IMR-90 (cell line): ENCODE measurements at regions not wholly inside any gene's neighbourhood (a gene's known extent, or its start where the extent isn't known, plus 50 kb on each side); places are given as distances from the start of the nearest gene placed in this dataset.

Source experiments
- ATAC-seq: fragments of 200-7000 bp; cut with Tn5 transposase; 2 replicates; pipeline ENCODE4 v1.9.1; 2020; ENCODE audit warnings: low read depth, mild to moderate bottlenecking, moderate library complexity
- BruUV-seq: library from RNA; stranded (reverse); fragments of 400-500 nt; replicated peaks from 2 replicates; lab custom pipeline; 2021; lab: Mats Ljungman, UMichigan
- CTCF ChIA-PET: fragments of 300-600 bp; formaldehyde crosslinking; extraction: SDS; loops from one replicate; lab custom pipeline; 2021; ENCODE audit warnings: antibody characterized with exemption; lab: Yijun Ruan, JAX
- POLR2A ChIA-PET: fragments of 300-600 bp; sonication (Branson Sonifier 250); formaldehyde crosslinking; loops from one replicate; lab custom pipeline; 2022; ENCODE audit warnings: antibody characterized with exemption; ENCODE audit not compliant: unreplicated experiment; lab: Charles Lee
- DNase-seq: peaks from one replicate; pipeline ENCODE4 v3.0.0; 2013
- H2AFZ ChIP-seq: replicated peaks from 2 replicates; pipeline ENCODE3; 2013; ENCODE audit warnings: low read length, mild to moderate bottlenecking; ENCODE audit not compliant: poor library complexity
- H2AK5ac ChIP-seq: 2 replicates; pipeline ENCODE4 v1.6.1; 2013; ENCODE audit warnings: low read depth, low read length, inconsistent platforms
- H2AK9ac ChIP-seq: replicated peaks from 2 replicates; pipeline ENCODE3; 2013; ENCODE audit warnings: mild to moderate bottlenecking, low read depth, low read length, moderate library complexity; ENCODE audit not compliant: poor library complexity
- H2BK120ac ChIP-seq: 2 replicates; pipeline ENCODE4 v1.6.1; 2013; ENCODE audit warnings: low read depth, low read length, inconsistent platforms
- H2BK15ac ChIP-seq: 3 replicates; pipeline ENCODE4 v1.6.1; 2013; ENCODE audit warnings: low read depth, low read length, inconsistent platforms
- H2BK20ac ChIP-seq: 2 replicates; pipeline ENCODE4 v1.6.1; 2013; ENCODE audit warnings: low read depth, mild to moderate bottlenecking, inconsistent platforms, low read length, moderate library complexity
- H2BK5ac ChIP-seq: 2 replicates; pipeline ENCODE4 v1.6.1; 2013; ENCODE audit warnings: mild to moderate bottlenecking, low read depth, low read length, inconsistent platforms; ENCODE audit not compliant: poor library complexity, severe bottlenecking
- H3K14ac ChIP-seq: replicated peaks from 2 replicates; pipeline ENCODE4 v1.6.1; 2013; ENCODE audit warnings: low read depth, low read length, inconsistent platforms
- H3K18ac ChIP-seq: 2 replicates; pipeline ENCODE4 v1.6.1; 2013; ENCODE audit warnings: low read depth, low read length, control low read depth
- H3K23ac ChIP-seq: 2 replicates; pipeline ENCODE4 v1.6.1; 2013; ENCODE audit warnings: low read depth, low read length, inconsistent platforms
- H3K27ac ChIP-seq: 2 replicates; pipeline ENCODE4 v1.5.1; 2013; ENCODE audit warnings: mild to moderate bottlenecking, control low read depth, low read length; ENCODE audit not compliant: insufficient read depth
- H3K27me3 ChIP-seq: 2 replicates; pipeline ENCODE4 v1.6.1; 2013; ENCODE audit warnings: low read length; ENCODE audit not compliant: control insufficient read depth, insufficient read depth
- H3K36me3 ChIP-seq: 2 replicates; pipeline ENCODE4 v1.6.1; 2013; ENCODE audit warnings: low read length, mixed read lengths; ENCODE audit not compliant: control insufficient read depth, insufficient read depth
- H3K4ac ChIP-seq: 2 replicates; pipeline ENCODE4 v1.6.1; 2013; ENCODE audit warnings: low read depth, low read length, inconsistent platforms
- H3K4me1 ChIP-seq: 2 replicates; pipeline ENCODE4 v1.6.1; 2013; ENCODE audit warnings: low read length, mixed read lengths; ENCODE audit not compliant: control insufficient read depth, insufficient read depth
- H3K4me2 ChIP-seq: 2 replicates; pipeline ENCODE4 v1.6.1; 2013; ENCODE audit warnings: low read depth, mild to moderate bottlenecking, control low read depth, low read length, moderate library complexity
- H3K4me3 ChIP-seq: 2 replicates; pipeline ENCODE4 v1.5.1; 2013; ENCODE audit warnings: low read depth, mild to moderate bottlenecking, control low read depth, low read length, moderate library complexity; ENCODE audit not compliant: insufficient read depth
- H3K56ac ChIP-seq: 2 replicates; pipeline ENCODE4 v1.6.1; 2013; ENCODE audit warnings: low read length, inconsistent platforms; ENCODE audit not compliant: insufficient read depth; ENCODE audit errors: extremely low read depth
- H3K79me1 ChIP-seq, 2 experiments: 2 replicates each; pipeline ENCODE4 v1.6.1; 2013; ENCODE audit warnings: low read length in 2 of 2, inconsistent platforms in 1 of 2, low read depth in 1 of 2
- H3K9ac ChIP-seq: 2 replicates; pipeline ENCODE4 v1.6.1; 2013; ENCODE audit warnings: low read depth, low read length, control low read depth
- H3K9me1 ChIP-seq: 2 replicates; pipeline ENCODE4 v1.6.1; 2013; ENCODE audit warnings: low read length, inconsistent platforms; ENCODE audit not compliant: insufficient read depth
- H3K9me3 ChIP-seq: 2 replicates; pipeline ENCODE4 v1.6.1; 2013; ENCODE audit warnings: low read length; ENCODE audit not compliant: control insufficient read depth, insufficient read depth
- H4K20me1 ChIP-seq: 2 replicates; pipeline ENCODE4 v1.6.1; 2013; ENCODE audit warnings: low read length, inconsistent platforms; ENCODE audit not compliant: insufficient read depth
- H4K5ac ChIP-seq: 2 replicates; pipeline ENCODE4 v1.6.1; 2013; ENCODE audit warnings: mild to moderate bottlenecking, low read depth, low read length, control low read depth
- H4K8ac ChIP-seq, 2 experiments: 2 replicates each; pipeline ENCODE4 v1.6.1; 2013; ENCODE audit warnings: low read depth in 2 of 2, low read length in 2 of 2, control low read depth in 1 of 2, inconsistent platforms in 1 of 2
- H4K91ac ChIP-seq: 2 replicates; pipeline ENCODE4 v1.6.1; 2013; ENCODE audit warnings: low read depth, low read length, inconsistent platforms; ENCODE audit not compliant: insufficient read depth
- BHLHE40 ChIP-seq: fragments of 150-350 bp; IDR thresholded peaks from 2 replicates; pipeline ENCODE4 v1.6.1; 2016; ENCODE audit warnings: mild to moderate bottlenecking, low read depth, low read length
- CEBPB ChIP-seq: IDR thresholded peaks from 2 replicates; pipeline ENCODE4 v1.6.1; 2012; ENCODE audit warnings: low read depth, low read length, improper control_type of control experiment
- CHD1 ChIP-seq: IDR thresholded peaks from 2 replicates; pipeline ENCODE4 v1.6.1; 2012; ENCODE audit warnings: low read depth, low read length, improper control_type of control experiment
- FOS ChIP-seq: fragments of 150-350 bp; IDR thresholded peaks from 2 replicates; pipeline ENCODE4 v1.6.1; 2016; ENCODE audit warnings: low read depth, low read length
- MAFK ChIP-seq: IDR thresholded peaks from 2 replicates; pipeline ENCODE4 v1.6.1; 2012; ENCODE audit warnings: low read depth, low read length, improper control_type of control experiment
- MAZ ChIP-seq: IDR thresholded peaks from 2 replicates; pipeline ENCODE4 v1.6.1; 2012; ENCODE audit warnings: low read depth, mild to moderate bottlenecking, low read length, improper control_type of control experiment, moderate library complexity, borderline replicate concordance
- MXI1 ChIP-seq: IDR thresholded peaks from 2 replicates; pipeline ENCODE4 v1.6.1; 2012; ENCODE audit warnings: low read depth, mild to moderate bottlenecking, low read length, moderate library complexity, borderline replicate concordance
- NFE2L2 ChIP-seq: fragments of 150-350 bp; IDR thresholded peaks from 2 replicates; pipeline ENCODE4 v1.6.1; 2016; ENCODE audit warnings: low read depth, mild to moderate bottlenecking, low read length
- POLR2A ChIP-seq: IDR thresholded peaks from 2 replicates; pipeline ENCODE4 v1.6.1; 2012; ENCODE audit warnings: mild to moderate bottlenecking, low read depth, low read length
- RAD21 ChIP-seq: IDR thresholded peaks from 2 replicates; pipeline ENCODE4 v1.6.1; 2012; ENCODE audit warnings: low read length, improper control_type of control experiment
- RCOR1 ChIP-seq: IDR thresholded peaks from 2 replicates; pipeline ENCODE4 v1.6.1; 2012; ENCODE audit warnings: mild to moderate bottlenecking, low read length, improper control_type of control experiment; ENCODE audit not compliant: insufficient replicate concordance
- RFX5 ChIP-seq: IDR thresholded peaks from 2 replicates; pipeline ENCODE4 v1.8.0; 2012; ENCODE audit warnings: low read depth, mild to moderate bottlenecking, low read length, moderate library complexity
- SMC3 ChIP-seq: fragments of 150-350 bp; IDR thresholded peaks from 2 replicates; pipeline ENCODE4 v1.6.1; 2016; ENCODE audit warnings: low read depth, mild to moderate bottlenecking, antibody characterized with exemption, low read length, moderate library complexity
- WGBS, 2 experiments: methylation state at CpG; one replicate each; pipeline versions ENCODE4 v1.1.5 to v1.1.7; 2013; ENCODE audit warnings: missing lambda C conversion rate in 2 of 2; ENCODE audit not compliant: insufficient read length in 1 of 2; ENCODE audit errors: extremely low coverage in 2 of 2; 5-methylcytosine and 5-hydroxymethylcytosine counted together
- dilution Hi-C: fragments of 300-500 bp; cut with HindIII; formaldehyde crosslinking; loops from one replicate; pipeline ENCODE4 v1.14.3; 2018; ENCODE audit warnings: low sequenced_read_pairs; ENCODE audit not compliant: unreplicated experiment
- in situ Hi-C: fragments of 300-500 bp; cut with MboI; formaldehyde crosslinking; loops from 3 replicates; pipeline ENCODE4 v1.14.3; 2019; ENCODE audit warnings: low sequenced_read_pairs, inconsistent platforms, mixed read lengths
- intact Hi-C: fragments of 100-400 bp; cut with micrococcal nuclease; formaldehyde crosslinking; loops from 2 replicates; pipeline ENCODE4 v1.10.0; 2022
- TF ChIP-seq, protein P1 (sequence below): fragments of 150-350 bp; IDR thresholded peaks from 2 replicates; pipeline ENCODE4 v1.6.1; 2017; ENCODE audit warnings: mild to moderate bottlenecking, antibody characterized with exemption, low read length, low read depth
- TF ChIP-seq, protein P2 (sequence below): fragments of 150-350 bp; IDR thresholded peaks from 2 replicates; pipeline ENCODE4 v1.6.1; 2016; ENCODE audit warnings: low read depth, mild to moderate bottlenecking, low read length, moderate library complexity, borderline replicate concordance
- TF ChIP-seq, protein P3 (sequence below): conservative IDR thresholded peaks from 2 replicates; pipeline ENCODE4 v1.5.1; 2012; ENCODE audit warnings: mild to moderate bottlenecking, low read depth, low read length, improper control_type of control experiment

DNA sequence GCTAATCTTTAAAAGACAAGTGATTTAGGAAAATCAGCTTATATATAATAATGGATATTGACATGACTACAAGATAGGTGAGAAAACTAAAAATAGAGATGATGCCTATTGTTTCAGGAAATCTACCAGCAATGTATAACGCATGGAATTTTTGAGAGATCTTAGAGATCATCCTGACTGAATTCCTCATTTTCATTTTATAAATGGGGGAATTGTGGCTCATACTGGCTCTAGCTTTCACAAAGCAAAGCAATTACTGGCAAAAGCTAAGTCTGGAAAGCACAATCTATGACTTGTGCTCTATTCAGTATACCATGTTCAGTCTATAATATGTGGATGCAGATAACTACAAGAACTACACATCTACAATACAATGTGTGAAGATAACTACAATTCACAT, 51.9 kb upstream of the FANCL start:
- Histone ChIP-seq H3K23ac (no peak overlapping the region), H2BK20ac (no peak overlapping the region), H3K56ac (no peak overlapping the region), H3K9ac (no peak overlapping the region), H3K36me3 (no peaks in the 10 kb centered on the region), H2AFZ (no peak overlapping the region), H3K9me1 (no peaks in the 10 kb centered on the region), H2AK5ac (no peak overlapping the region), H3K18ac (no peak overlapping the region), H3K4ac (no peak overlapping the region), H3K27ac (no peak overlapping the region), H3K9me3 (no peaks in the 10 kb centered on the region), H2AK9ac (no peak overlapping the region), H2BK120ac (no peak overlapping the region), H3K4me2 (no peak overlapping the region), H4K5ac (no peak overlapping the region), H3K14ac (no peak overlapping the region), H3K27me3 (no peaks in the 10 kb centered on the region), H4K91ac (no peak overlapping the region), H3K79me1 (no peaks in the 10 kb centered on the region), H2BK15ac (no peak overlapping the region), H4K20me1 (no peaks in the 10 kb centered on the region), H3K4me3 (no peak overlapping the region), H4K8ac (no peak overlapping the region), H3K4me1 (no peaks in the 10 kb centered on the region), H2BK5ac (no peak overlapping the region)
- DNase-seq = no peak
- intact Hi-C loops = no loop called here
- TF ChIP-seq, protein P1, sequence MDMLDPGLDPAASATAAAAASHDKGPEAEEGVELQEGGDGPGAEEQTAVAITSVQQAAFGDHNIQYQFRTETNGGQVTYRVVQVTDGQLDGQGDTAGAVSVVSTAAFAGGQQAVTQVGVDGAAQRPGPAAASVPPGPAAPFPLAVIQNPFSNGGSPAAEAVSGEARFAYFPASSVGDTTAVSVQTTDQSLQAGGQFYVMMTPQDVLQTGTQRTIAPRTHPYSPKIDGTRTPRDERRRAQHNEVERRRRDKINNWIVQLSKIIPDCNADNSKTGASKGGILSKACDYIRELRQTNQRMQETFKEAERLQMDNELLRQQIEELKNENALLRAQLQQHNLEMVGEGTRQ = no peak
- no peak for TF ChIP-seq POLR2A
- TF ChIP-seq MXI1 = no peak
- no peak for TF ChIP-seq NFE2L2
- TF ChIP-seq, protein P2, sequence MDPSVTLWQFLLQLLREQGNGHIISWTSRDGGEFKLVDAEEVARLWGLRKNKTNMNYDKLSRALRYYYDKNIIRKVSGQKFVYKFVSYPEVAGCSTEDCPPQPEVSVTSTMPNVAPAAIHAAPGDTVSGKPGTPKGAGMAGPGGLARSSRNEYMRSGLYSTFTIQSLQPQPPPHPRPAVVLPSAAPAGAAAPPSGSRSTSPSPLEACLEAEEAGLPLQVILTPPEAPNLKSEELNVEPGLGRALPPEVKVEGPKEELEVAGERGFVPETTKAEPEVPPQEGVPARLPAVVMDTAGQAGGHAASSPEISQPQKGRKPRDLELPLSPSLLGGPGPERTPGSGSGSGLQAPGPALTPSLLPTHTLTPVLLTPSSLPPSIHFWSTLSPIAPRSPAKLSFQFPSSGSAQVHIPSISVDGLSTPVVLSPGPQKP = no peak
- TF ChIP-seq MAFK = no peak
- no peak for TF ChIP-seq BHLHE40
- TF ChIP-seq RAD21 = no peak
- TF ChIP-seq CEBPB = no peak
- no peak for TF ChIP-seq RFX5
- TF ChIP-seq FOS = no peak
- TF ChIP-seq, protein P3, sequence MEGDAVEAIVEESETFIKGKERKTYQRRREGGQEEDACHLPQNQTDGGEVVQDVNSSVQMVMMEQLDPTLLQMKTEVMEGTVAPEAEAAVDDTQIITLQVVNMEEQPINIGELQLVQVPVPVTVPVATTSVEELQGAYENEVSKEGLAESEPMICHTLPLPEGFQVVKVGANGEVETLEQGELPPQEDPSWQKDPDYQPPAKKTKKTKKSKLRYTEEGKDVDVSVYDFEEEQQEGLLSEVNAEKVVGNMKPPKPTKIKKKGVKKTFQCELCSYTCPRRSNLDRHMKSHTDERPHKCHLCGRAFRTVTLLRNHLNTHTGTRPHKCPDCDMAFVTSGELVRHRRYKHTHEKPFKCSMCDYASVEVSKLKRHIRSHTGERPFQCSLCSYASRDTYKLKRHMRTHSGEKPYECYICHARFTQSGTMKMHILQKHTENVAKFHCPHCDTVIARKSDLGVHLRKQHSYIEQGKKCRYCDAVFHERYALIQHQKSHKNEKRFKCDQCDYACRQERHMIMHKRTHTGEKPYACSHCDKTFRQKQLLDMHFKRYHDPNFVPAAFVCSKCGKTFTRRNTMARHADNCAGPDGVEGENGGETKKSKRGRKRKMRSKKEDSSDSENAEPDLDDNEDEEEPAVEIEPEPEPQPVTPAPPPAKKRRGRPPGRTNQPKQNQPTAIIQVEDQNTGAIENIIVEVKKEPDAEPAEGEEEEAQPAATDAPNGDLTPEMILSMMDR = no peak
- TF ChIP-seq MAZ = no peak
- no peak for TF ChIP-seq RCOR1
- no peak for TF ChIP-seq SMC3
- no peak for TF ChIP-seq CHD1
- dilution Hi-C loops = no loop called here
- no peak for ATAC-seq
- BruUV-seq = no TSS peak
- in situ Hi-C loops = no loop called here
- CTCF ChIA-PET = no interaction called here
- WGBS, 2 experiments = no CpG with 5 or more reads among the region's 1 CpG
- POLR2A ChIA-PET = no interaction called here
